ENCODE measurements at regions not wholly inside any gene's neighbourhood (a gene's known extent, or its start where the extent isn't known, plus 50 kb on each side); places are given as distances from the start of the nearest gene placed in this dataset.

- TF ChIP-seq POLR2AphosphoS5 (IDR thresholded peaks at IDR 0.05) (no peak), EP300 (IDR thresholded peaks at IDR 0.05) (no peak), CTCF (IDR thresholded peaks at IDR 0.05) (no peak), POLR2A (IDR thresholded peaks at IDR 0.05) (no peak)
- no peaks in the 10 kb centered on the region for H3K27me3 ChIP-seq
- intact Hi-C loops (cut with DNase I): no loop called here
- no peak overlapping the region for H3K27ac ChIP-seq
- no peaks in the 10 kb centered on the region for H3K36me3 ChIP-seq
- H3K9me3 ChIP-seq: no peaks in the 10 kb centered on the region
- H3K4me3 ChIP-seq: no peak overlapping the region
- no peak for DNase-seq
- H3K4me1 ChIP-seq: no peaks in the 10 kb centered on the region
Measured at GRCh38 chr4:23009093-23009492, 316.4 kb downstream of the GBA3 start.

GRCh38 chr4:23006756-23007155, 314.0 kb downstream of the GBA3 start:
- Histone ChIP-seq H3K36me3 (no peaks in the 10 kb centered on the region), H3K27ac (no peak overlapping the region), H3K27me3 (no peaks in the 10 kb centered on the region), H3K4me3 (no peak overlapping the region), H3K9me3 (no peaks in the 10 kb centered on the region), H3K4me1 (no peaks in the 10 kb centered on the region)
- DNase-seq: no peak
- TF ChIP-seq EP300 (IDR thresholded peaks at IDR 0.05): no peak
- no peak for TF ChIP-seq CTCF (IDR thresholded peaks at IDR 0.05)
- no peak for TF ChIP-seq POLR2AphosphoS5 (IDR thresholded peaks at IDR 0.05)
- TF ChIP-seq POLR2A (IDR thresholded peaks at IDR 0.05): no peak
- intact Hi-C loops (cut with DNase I): no loop called here

DNA sequence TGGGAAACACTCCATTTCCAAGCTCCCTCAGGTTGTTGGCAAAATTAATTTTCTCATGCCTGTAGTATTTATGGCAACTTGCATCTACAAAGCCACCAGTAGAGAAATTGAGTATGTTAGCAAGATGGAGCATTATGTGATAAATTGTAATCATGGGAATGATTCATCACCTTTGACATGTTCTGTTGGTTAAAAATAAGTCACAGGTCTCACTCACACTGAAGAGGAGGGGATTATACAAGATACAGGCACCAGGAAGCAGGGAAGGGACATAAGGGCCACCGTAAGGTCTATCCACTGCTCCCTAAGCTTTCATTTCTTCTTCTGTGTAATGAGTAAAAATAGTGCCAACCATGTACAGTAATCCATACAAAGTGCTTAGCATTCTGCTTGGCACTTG, 313.0 kb downstream of the GBA3 start:
- H3K36me3 ChIP-seq: no peaks in the 10 kb centered on the region
- DNase-seq: no peak

GRCh38 chr4:23001478-23001877, 308.7 kb downstream of the GBA3 start:
- DNase-seq: no peak
- intact Hi-C loops (cut with DNase I): no loop called here
- no peaks in the 10 kb centered on the region for H3K9me3 ChIP-seq
- H3K4me3 ChIP-seq: no peak overlapping the region
- TF ChIP-seq CTCF (IDR thresholded peaks at IDR 0.05) (no peak), POLR2AphosphoS5 (IDR thresholded peaks at IDR 0.05) (no peak), EP300 (IDR thresholded peaks at IDR 0.05) (no peak), POLR2A (IDR thresholded peaks at IDR 0.05) (no peak)
- WGBS, 2 donors: 78 to 86% methylated on average over 2 of the region's 2 CpGs
- no peaks in the 10 kb centered on the region for H3K4me1 ChIP-seq
- no peak overlapping the region for H3K27ac ChIP-seq
- no peaks in the 10 kb centered on the region for H3K27me3 ChIP-seq
- H3K36me3 ChIP-seq: no peaks in the 10 kb centered on the region

More for the DNA sequence above, 313.0 kb downstream of the GBA3 start:
- H3K9me3 ChIP-seq: no peaks in the 10 kb centered on the region
- no peak for TF ChIP-seq EP300 (IDR thresholded peaks at IDR 0.05)
- TF ChIP-seq CTCF (IDR thresholded peaks at IDR 0.05): no peak
- no peak for TF ChIP-seq POLR2A (IDR thresholded peaks at IDR 0.05)
- no peak for TF ChIP-seq POLR2AphosphoS5 (IDR thresholded peaks at IDR 0.05)
- no peak overlapping the region for H3K4me3 ChIP-seq
- no peak overlapping the region for H3K27ac ChIP-seq
- no peaks in the 10 kb centered on the region for H3K4me1 ChIP-seq
- 92 to 93% methylated on average over 1 of the region's 1 CpG for WGBS, 2 donors
- H3K27me3 ChIP-seq: no peaks in the 10 kb centered on the region
- intact Hi-C loops (cut with DNase I): no loop called here

GRCh38 chr4:22999419-22999818, 306.7 kb downstream of the GBA3 start:
- no peaks in the 10 kb centered on the region for H3K27me3 ChIP-seq
- H3K27ac ChIP-seq: no peak overlapping the region
- intact Hi-C loops (cut with DNase I): no loop called here
- TF ChIP-seq EP300 (IDR thresholded peaks at IDR 0.05) (no peak), POLR2A (IDR thresholded peaks at IDR 0.05) (no peak), POLR2AphosphoS5 (IDR thresholded peaks at IDR 0.05) (no peak), CTCF (IDR thresholded peaks at IDR 0.05) (no peak)
- no peaks in the 10 kb centered on the region for H3K36me3 ChIP-seq
- H3K4me1 ChIP-seq: no peaks in the 10 kb centered on the region
- no peak for DNase-seq
- no peaks in the 10 kb centered on the region for H3K9me3 ChIP-seq
- no peak overlapping the region for H3K4me3 ChIP-seq
- 90 to 91% methylated on average over 2 of the region's 2 CpGs for WGBS, 2 donors
